Naive thymus-derived CD8-positive, alpha-beta T cell (primary cell): ENCODE measurements at regions not wholly inside any gene's neighbourhood (a gene's known extent, or its start where the extent isn't known, plus 50 kb on each side); places are given as distances from the start of the nearest gene placed in this dataset.
"Not testable (repeated sequence)": the region's sequence is repeated elsewhere in the genome, so short reads cannot be mapped to it uniquely, and the experiment has no call there.

ENCODE experiments used
- ATAC-seq, 2 donors: fragments of 150-1000 bp; cut with Tn5 transposase in 1 of 2; sonication (Bioruptor Pico), chemical (Tn5 transposase) in 1 of 2; 1 replicate in 1 of 2; 2 replicates in 1 of 2; pipeline ENCODE4 v1.10.0; 2021; ENCODE audit warnings: mild to moderate bottlenecking in 2 of 2, moderate library complexity in 2 of 2
- POLR2A ChIA-PET: fragments of 350-600 bp; sonication (Branson Sonifier 250); formaldehyde crosslinking; loops from one replicate; lab custom pipeline; 2021; ENCODE audit warnings: antibody characterized with exemption; lab: Charles Lee
- DNase-seq, 10 donors: peaks; one replicate each; pipeline versions ENCODE4 v3.0.0 to v3.0.0-alpha.2; 2020 to 2022
- H3K27ac Mint-ChIP-seq, 10 donors: one replicate each; pipeline ENCODE4 v1.8.0; 2020 to 2022; ENCODE audit warnings: mild to moderate bottlenecking in 10 of 10, mixed read lengths in 10 of 10, moderate library complexity in 4 of 10, inconsistent platforms in 1 of 10
- H3K27me3 Mint-ChIP-seq, 5 donors: one replicate each; pipeline ENCODE4 v1.8.0; 2021 to 2022; ENCODE audit warnings: mixed read lengths in 5 of 5
- H3K36me3 Mint-ChIP-seq, 3 donors: one replicate each; pipeline ENCODE4 v1.8.0; 2020 to 2022; ENCODE audit warnings: mixed read lengths in 3 of 3, mild to moderate bottlenecking in 2 of 3, inconsistent platforms in 1 of 3
- H3K4me1 Mint-ChIP-seq, 4 donors: one replicate each; pipeline ENCODE4 v1.8.0; 2021 to 2022; ENCODE audit warnings: mixed read lengths in 4 of 4
- H3K4me3 Mint-ChIP-seq, 10 donors: one replicate each; pipeline ENCODE4 v1.8.0; 2020 to 2022; ENCODE audit warnings: mild to moderate bottlenecking in 10 of 10, mixed read lengths in 10 of 10, moderate library complexity in 6 of 10, inconsistent platforms in 1 of 10
- H3K9me3 Mint-ChIP-seq, 9 donors: one replicate each; pipeline ENCODE4 v1.8.0; 2020 to 2022; ENCODE audit warnings: mixed read lengths in 9 of 9, mild to moderate bottlenecking in 3 of 9, inconsistent platforms in 1 of 9, moderate library complexity in 1 of 9

DNA sequence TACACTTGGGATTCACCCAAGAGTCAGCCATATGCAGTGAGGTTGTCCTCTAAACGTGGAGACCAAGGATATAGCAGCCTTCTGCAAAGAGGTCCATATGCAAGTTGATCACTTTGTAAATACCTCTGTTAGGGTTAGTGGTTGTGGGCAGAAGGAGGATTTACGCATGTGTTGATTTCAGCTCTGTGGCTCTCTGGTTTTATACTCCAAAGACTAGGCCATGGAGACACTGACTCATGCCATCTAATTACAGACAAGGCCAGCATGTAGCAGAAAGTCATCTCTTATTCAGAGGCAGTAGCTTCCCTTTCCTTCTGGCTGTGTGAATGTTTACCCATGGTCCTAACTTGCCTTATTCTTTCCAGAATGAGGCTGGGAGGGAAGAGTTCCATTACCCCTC is 140.9 kb upstream of the GOLGA6L4 start:
- H3K27me3 Mint-ChIP-seq, H3K36me3 Mint-ChIP-seq, ATAC-seq, H3K9me3 Mint-ChIP-seq, H3K27ac Mint-ChIP-seq, DNase-seq, POLR2A ChIA-PET, H3K4me3 Mint-ChIP-seq, H3K4me1 Mint-ChIP-seq: not testable (repeated sequence)

GRCh38 chr15:84097053-84097452 is 138.5 kb upstream of the GOLGA6L4 start:
- H3K27ac Mint-ChIP-seq, H3K4me3 Mint-ChIP-seq, DNase-seq, H3K27me3 Mint-ChIP-seq, H3K4me1 Mint-ChIP-seq, H3K9me3 Mint-ChIP-seq, ATAC-seq, H3K36me3 Mint-ChIP-seq, POLR2A ChIA-PET: not testable (repeated sequence)

GRCh38 chr15:84098604-84099003 is 137.0 kb upstream of the GOLGA6L4 start:
- no peak for DNase-seq
- H3K36me3 Mint-ChIP-seq: no peaks in the 10 kb centered on the region
- POLR2A ChIA-PET: no interaction called here
- peaks cover 0 to 17% (median 7%) of the 10 kb centered on the region in 5 donors for H3K27me3 Mint-ChIP-seq
- ATAC-seq: no peak
- H3K4me1 Mint-ChIP-seq: peaks cover 0 to 6% (median 0%) of the 10 kb centered on the region in 4 donors
- H3K27ac Mint-ChIP-seq: no peak overlapping the region
- no peaks in the 10 kb centered on the region for H3K9me3 Mint-ChIP-seq
- no peak overlapping the region for H3K4me3 Mint-ChIP-seq

DNA sequence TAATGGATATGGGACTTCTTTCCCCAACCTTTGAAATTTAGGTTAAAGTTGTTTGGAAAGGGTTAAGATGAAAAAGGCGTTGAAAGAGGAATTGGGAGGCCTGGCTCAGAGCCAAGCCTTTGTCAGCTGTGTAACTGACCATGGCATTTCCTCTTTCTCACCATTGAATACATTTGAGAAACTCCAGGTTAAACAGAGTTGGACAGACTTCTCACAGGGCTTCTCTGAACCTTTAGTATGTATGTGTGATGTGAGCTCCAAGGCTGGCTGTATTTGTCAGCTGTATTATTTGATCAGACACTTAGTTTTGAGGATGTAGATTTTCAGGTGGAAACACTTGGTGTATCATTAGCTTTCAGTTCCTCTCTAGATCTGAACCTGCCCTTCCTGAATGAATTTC is 136.4 kb upstream of the GOLGA6L4 start:
- POLR2A ChIA-PET: no interaction called here
- ATAC-seq: no peak
- Mint-ChIP-seq H3K36me3 (no peaks in the 10 kb centered on the region), H3K9me3 (no peaks in the 10 kb centered on the region), H3K4me3 (no peak overlapping the region), H3K27ac (no peak overlapping the region), H3K4me1 (peaks cover 0 to 6% (median 0%) of the 10 kb centered on the region in 4 donors), H3K27me3 (peaks cover 0 to 22% (median 7%) of the 10 kb centered on the region in 5 donors)
- no peak for DNase-seq

- no peak overlapping the region for H3K4me3 Mint-ChIP-seq
- POLR2A ChIA-PET: no interaction called here
- no peaks in the 10 kb centered on the region for H3K36me3 Mint-ChIP-seq
- peaks cover 0 to 6% (median 0%) of the 10 kb centered on the region in 4 donors for H3K4me1 Mint-ChIP-seq
- DNase-seq (no peak), ATAC-seq (no peak)
- H3K27me3 Mint-ChIP-seq: peaks cover 0 to 22% (median 7%) of the 10 kb centered on the region in 5 donors
- H3K9me3 Mint-ChIP-seq: no peaks in the 10 kb centered on the region
- H3K27ac Mint-ChIP-seq: no peak overlapping the region
These were observed 132.2 kb upstream of the GOLGA6L4 start for GRCh38 chr15:84103345-84103744.

DNA sequence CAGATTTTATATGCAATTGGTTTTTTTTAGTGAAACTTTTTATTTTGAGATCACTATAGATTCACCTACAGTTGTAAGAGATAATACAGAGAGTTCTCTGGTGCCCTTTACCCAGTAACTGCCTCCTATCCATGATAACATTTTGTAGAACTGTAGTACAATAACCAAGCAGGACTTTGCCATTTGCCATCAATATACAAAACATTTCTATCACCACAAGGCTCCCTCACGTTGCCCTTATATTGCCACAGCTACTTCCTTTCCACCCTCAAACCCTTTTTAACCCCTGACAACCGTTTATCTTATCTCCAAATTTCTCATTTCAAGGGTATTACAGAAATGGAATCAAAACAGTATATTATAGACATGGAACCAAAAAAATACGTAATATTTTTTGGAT is 130.7 kb upstream of the GOLGA6L4 start:
- Mint-ChIP-seq H3K9me3 (no peaks in the 10 kb centered on the region), H3K4me3 (no peak overlapping the region), H3K36me3 (no peaks in the 10 kb centered on the region), H3K27ac (peak overlapping the region in 1 of 10 donors; percentile 1), H3K4me1 (no peaks in the 10 kb centered on the region), H3K27me3 (peaks cover 0 to 22% (median 5%) of the 10 kb centered on the region in 5 donors)
- DNase-seq: no peak
- ATAC-seq: no peak
- POLR2A ChIA-PET: no interaction called here

- no peaks in the 10 kb centered on the region for H3K36me3 Mint-ChIP-seq
- H3K27me3 Mint-ChIP-seq: peaks cover 0 to 5% (median 3%) of the 10 kb centered on the region in 5 donors
These were observed 126.8 kb upstream of the GOLGA6L4 start for GRCh38 chr15:84108728-84109127.

DNA sequence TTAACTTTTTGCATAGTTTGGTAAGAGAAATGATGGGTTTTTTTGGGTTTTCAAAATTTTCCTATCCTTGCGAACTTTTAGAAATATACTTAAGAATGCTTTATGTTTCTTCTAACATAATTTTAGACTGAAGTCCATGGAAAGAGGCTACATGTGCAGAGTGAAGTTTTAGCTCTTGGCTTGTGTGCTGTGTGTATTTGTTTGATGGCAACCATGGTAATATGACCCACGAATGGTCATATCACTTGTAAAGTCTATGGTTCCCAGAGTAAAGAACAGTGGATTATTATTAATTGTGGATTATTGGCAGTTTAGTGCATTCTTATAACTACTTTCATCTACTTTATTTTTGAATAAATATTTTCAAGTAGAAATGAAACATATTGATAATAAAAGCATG is 124.0 kb upstream of the GOLGA6L4 start:
- Mint-ChIP-seq H3K4me3 (no peak overlapping the region), H3K4me1 (no peaks in the 10 kb centered on the region), H3K9me3 (no peaks in the 10 kb centered on the region), H3K27ac (no peak overlapping the region), H3K36me3 (no peaks in the 10 kb centered on the region), H3K27me3 (peaks cover 2 to 13% (median 6%) of the 10 kb centered on the region in 5 donors)
- ATAC-seq (no peak), DNase-seq (no peak)
- POLR2A ChIA-PET: no interaction called here

More at GRCh38 chr15:84108728-84109127, 126.8 kb upstream of the GOLGA6L4 start:
- DNase-seq: no peak
- Mint-ChIP-seq H3K27ac (no peak overlapping the region), H3K4me3 (no peak overlapping the region), H3K9me3 (no peaks in the 10 kb centered on the region), H3K4me1 (no peaks in the 10 kb centered on the region)
- ATAC-seq: no peak
- POLR2A ChIA-PET: no interaction called here

- H3K36me3 Mint-ChIP-seq: no peaks in the 10 kb centered on the region
- peaks cover 2 to 13% (median 6%) of the 10 kb centered on the region in 5 donors for H3K27me3 Mint-ChIP-seq
- no peak overlapping the region for H3K27ac Mint-ChIP-seq
- POLR2A ChIA-PET: no interaction called here
- ATAC-seq: no peak
- no peaks in the 10 kb centered on the region for H3K4me1 Mint-ChIP-seq
- DNase-seq: no peak
- no peaks in the 10 kb centered on the region for H3K9me3 Mint-ChIP-seq
- H3K4me3 Mint-ChIP-seq: no peak overlapping the region
These were observed 123.5 kb upstream of the GOLGA6L4 start for GRCh38 chr15:84112025-84112424.

DNA sequence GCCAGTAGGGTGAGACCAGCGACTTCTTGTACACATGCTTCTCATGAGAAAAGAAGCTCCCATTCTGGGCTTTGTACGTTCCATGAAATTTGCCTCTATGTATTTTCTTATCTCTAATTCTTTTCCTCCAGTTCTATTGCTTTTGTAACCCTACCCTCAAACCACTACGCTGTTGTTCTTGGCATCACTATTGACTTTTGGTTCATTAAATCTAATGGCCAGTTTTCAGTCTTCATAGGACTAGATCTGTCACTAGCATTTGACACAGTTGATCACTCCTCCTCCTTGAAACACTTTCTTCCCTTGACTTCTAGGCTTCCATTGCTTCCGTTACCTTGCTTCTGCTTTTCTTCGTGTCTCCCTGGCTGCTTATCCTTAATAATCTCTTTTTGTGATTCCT is 121.7 kb upstream of the GOLGA6L4 start:
- POLR2A ChIA-PET: no interaction called here
- Mint-ChIP-seq H3K4me3 (no peak overlapping the region), H3K27me3 (peaks cover 2 to 16% (median 11%) of the 10 kb centered on the region in 5 donors), H3K9me3 (no peaks in the 10 kb centered on the region), H3K36me3 (no peaks in the 10 kb centered on the region), H3K27ac (no peak overlapping the region), H3K4me1 (no peaks in the 10 kb centered on the region)
- DNase-seq: no peak
- no peak for ATAC-seq

GRCh38 chr15:84114680-84115079 is 120.9 kb upstream of the GOLGA6L4 start:
- POLR2A ChIA-PET, DNase-seq, H3K27ac Mint-ChIP-seq, ATAC-seq, H3K4me3 Mint-ChIP-seq, H3K9me3 Mint-ChIP-seq, H3K36me3 Mint-ChIP-seq, H3K4me1 Mint-ChIP-seq: not testable (repeated sequence)
- H3K27me3 Mint-ChIP-seq: peaks cover 2 to 23% (median 13%) of the 10 kb centered on the region in 5 donors

DNA sequence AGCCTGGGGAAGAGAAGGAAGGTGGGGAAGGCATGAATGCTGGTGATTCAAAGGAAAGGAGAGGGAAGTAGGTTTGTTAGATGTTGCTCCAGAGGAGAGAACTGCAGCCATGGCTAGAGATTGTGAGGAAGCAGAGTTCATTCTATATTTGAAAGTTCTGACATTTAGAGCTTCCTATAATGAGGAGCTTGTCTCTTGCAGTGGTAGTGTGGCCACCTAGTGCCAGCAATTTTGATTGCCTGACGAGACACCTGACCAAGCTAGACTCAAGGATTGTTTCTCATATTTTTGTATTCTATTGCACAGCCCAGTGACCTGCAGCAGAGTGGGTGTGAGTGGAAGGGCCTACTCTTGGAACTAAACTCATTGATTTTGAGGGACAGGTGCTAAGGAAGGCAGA is 116.2 kb upstream of the GOLGA6L4 start:
- DNase-seq, H3K36me3 Mint-ChIP-seq, ATAC-seq, POLR2A ChIA-PET, H3K4me3 Mint-ChIP-seq, H3K4me1 Mint-ChIP-seq, H3K9me3 Mint-ChIP-seq, H3K27ac Mint-ChIP-seq: not testable (repeated sequence)
- peaks cover 2 to 19% (median 9%) of the 10 kb centered on the region in 5 donors for H3K27me3 Mint-ChIP-seq

GRCh38 chr15:84120903-84121302 is 114.7 kb upstream of the GOLGA6L4 start:
- DNase-seq, H3K4me3 Mint-ChIP-seq, ATAC-seq, H3K27ac Mint-ChIP-seq, H3K4me1 Mint-ChIP-seq, H3K36me3 Mint-ChIP-seq, H3K9me3 Mint-ChIP-seq, POLR2A ChIA-PET: not testable (repeated sequence)
- H3K27me3 Mint-ChIP-seq: peaks cover 2 to 16% (median 12%) of the 10 kb centered on the region in 5 donors

DNA sequence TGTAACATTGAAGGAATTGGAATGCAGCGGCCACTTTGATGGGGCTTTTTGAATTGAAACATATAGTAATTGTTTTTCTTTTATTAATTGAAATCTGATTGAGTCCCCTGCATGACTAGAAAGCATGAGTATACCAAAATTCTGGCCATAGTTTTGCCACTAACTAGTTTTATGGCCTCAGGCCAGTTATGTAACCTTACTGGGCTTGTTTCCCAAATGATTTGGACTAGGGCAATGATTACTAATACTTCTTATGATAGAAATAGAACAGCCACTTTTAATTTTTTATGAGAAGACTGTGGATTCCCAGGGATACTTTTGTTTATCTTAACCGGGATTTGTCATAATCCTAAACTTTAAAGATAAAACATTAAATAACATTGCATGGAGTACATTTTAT is 106.9 kb upstream of the GOLGA6L4 start:
- H3K27ac Mint-ChIP-seq, ATAC-seq, H3K9me3 Mint-ChIP-seq, H3K4me3 Mint-ChIP-seq, DNase-seq, POLR2A ChIA-PET, H3K36me3 Mint-ChIP-seq, H3K27me3 Mint-ChIP-seq, H3K4me1 Mint-ChIP-seq: not testable (repeated sequence)
